ENCODE measurements at regions not wholly inside any gene's neighbourhood (a gene's known extent, or its start where the extent isn't known, plus 50 kb on each side); places are given as distances from the start of the nearest gene placed in this dataset.
"Not testable (repeated sequence)": the region's sequence is repeated elsewhere in the genome, so short reads cannot be mapped to it uniquely, and the experiment has no call there.

DNA sequence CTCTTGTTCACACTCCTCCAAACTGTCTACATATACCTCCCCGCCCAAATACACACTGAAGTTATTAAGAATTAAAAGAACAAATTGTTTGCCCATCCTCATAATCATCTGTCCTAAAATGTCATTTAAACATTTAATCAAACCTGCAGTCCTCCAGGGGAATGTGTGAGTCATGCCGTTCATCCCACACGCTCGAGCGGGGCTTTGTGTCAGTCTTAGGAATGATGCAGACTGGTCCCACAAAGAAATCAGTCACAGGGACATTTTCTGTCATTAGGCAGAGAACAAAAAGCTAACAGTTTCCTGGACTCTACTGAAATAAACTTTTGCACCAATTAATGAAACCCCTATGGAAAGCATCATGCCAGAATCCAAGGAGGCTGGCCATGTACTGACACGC lies 194.6 kb downstream of the ZNF92 start:
- H3K4me1 ChIP-seq (ENCODE audit: control insufficient read depth in 1 of 2, extremely low read depth in 1 of 2, insufficient read depth in 2 of 2, low read length in 2 of 2); H3K27me3 ChIP-seq (replicated peaks in 1 of 2; ENCODE audit: control insufficient read depth in 2 of 2, extremely low read depth in 1 of 2, insufficient read depth in 2 of 2, low read length in 1 of 2); ATAC-seq (replicated peaks in 1 of 4); DNase-seq; H3K27me3 Mint-ChIP-seq; H3K4me3 ChIP-seq (ENCODE audit: control insufficient read depth in 1 of 2, extremely low read depth in 1 of 2, low read length in 1 of 2); H3K4me3 Mint-ChIP-seq; H3K9me3 Mint-ChIP-seq; H3K27ac ChIP-seq (ENCODE audit: low read length); H3K36me3 Mint-ChIP-seq; H3K36me3 ChIP-seq (ENCODE audit: control insufficient read depth in 2 of 2, extremely low read depth in 1 of 2, insufficient read depth in 1 of 2, low read length in 1 of 2); POLR2A ChIA-PET; H3K9me3 ChIP-seq; H3K27ac Mint-ChIP-seq; CTCF ChIA-PET; H3K4me1 Mint-ChIP-seq: not testable (repeated sequence)
- WGBS (ENCODE audit: insufficient coverage) = no CpG with 5 or more reads among the region's 6 CpGs

DNA sequence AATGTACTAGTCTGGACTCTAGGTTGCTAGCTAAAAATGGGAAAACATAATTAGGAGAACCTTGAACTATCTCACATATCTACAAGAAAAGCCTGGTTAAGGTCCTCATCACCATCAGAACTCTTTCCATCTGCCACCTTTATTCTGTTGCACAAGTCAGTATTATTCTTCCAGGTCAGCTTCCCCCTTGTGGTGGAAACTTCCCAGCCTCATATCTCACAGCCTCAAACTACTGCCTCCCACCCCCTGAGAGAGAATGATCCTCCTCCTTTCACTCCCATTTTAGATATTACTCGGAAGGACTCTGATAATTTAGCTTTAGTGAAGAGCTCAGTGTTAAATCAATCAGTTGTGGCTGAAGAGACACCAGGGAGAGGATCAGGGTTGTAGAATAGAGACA lies 197.3 kb downstream of the ZNF92 start:
- H3K36me3 Mint-ChIP-seq; DNase-seq; H3K27me3 ChIP-seq (replicated peaks in 1 of 2; ENCODE audit: control insufficient read depth in 2 of 2, extremely low read depth in 1 of 2, insufficient read depth in 2 of 2, low read length in 1 of 2); H3K27ac Mint-ChIP-seq; H3K4me1 Mint-ChIP-seq; H3K27ac ChIP-seq (ENCODE audit: low read length); H3K9me3 Mint-ChIP-seq; H3K36me3 ChIP-seq (ENCODE audit: control insufficient read depth in 2 of 2, extremely low read depth in 1 of 2, insufficient read depth in 1 of 2, low read length in 1 of 2); H3K4me3 ChIP-seq (ENCODE audit: control insufficient read depth in 1 of 2, extremely low read depth in 1 of 2, low read length in 1 of 2); CTCF ChIA-PET; H3K9me3 ChIP-seq; POLR2A ChIA-PET; ATAC-seq (replicated peaks in 1 of 4); H3K4me1 ChIP-seq (ENCODE audit: control insufficient read depth in 1 of 2, extremely low read depth in 1 of 2, insufficient read depth in 2 of 2, low read length in 2 of 2); H3K27me3 Mint-ChIP-seq; H3K4me3 Mint-ChIP-seq: not testable (repeated sequence)
- no CpG with 5 or more reads among the region's 1 CpG for WGBS (ENCODE audit: insufficient coverage)

DNA sequence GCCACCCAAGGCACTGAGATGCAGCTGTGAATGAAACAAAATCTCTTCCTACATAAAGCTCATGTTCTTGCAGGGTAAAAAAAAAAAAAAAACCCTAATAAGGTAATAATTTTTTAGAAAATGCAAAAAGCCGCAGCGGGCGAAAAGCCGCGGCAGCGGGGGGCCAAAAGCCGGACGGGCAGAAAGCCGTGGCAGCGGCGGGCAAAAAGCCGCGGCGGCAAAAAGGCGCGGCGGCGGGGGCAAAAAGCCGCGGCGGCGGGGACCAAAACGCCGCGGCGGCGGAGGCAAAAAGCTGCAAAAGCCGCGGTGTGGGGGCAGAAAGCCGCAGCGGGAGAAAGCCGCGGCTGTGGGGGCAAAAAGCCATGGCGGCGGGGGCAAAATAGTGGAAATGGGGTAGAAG lies 198.9 kb downstream of the ZNF92 start:
- H3K9me3 ChIP-seq; H3K27ac ChIP-seq (ENCODE audit: low read length); H3K36me3 Mint-ChIP-seq; H3K4me3 ChIP-seq (ENCODE audit: control insufficient read depth in 1 of 2, extremely low read depth in 1 of 2, low read length in 1 of 2); H3K36me3 ChIP-seq (ENCODE audit: control insufficient read depth in 2 of 2, extremely low read depth in 1 of 2, insufficient read depth in 1 of 2, low read length in 1 of 2); POLR2A ChIA-PET; H3K27me3 ChIP-seq (replicated peaks in 1 of 2; ENCODE audit: control insufficient read depth in 2 of 2, extremely low read depth in 1 of 2, insufficient read depth in 2 of 2, low read length in 1 of 2); ATAC-seq (replicated peaks in 1 of 4); H3K27me3 Mint-ChIP-seq; H3K4me1 ChIP-seq (ENCODE audit: control insufficient read depth in 1 of 2, extremely low read depth in 1 of 2, insufficient read depth in 2 of 2, low read length in 2 of 2); H3K9me3 Mint-ChIP-seq; H3K4me1 Mint-ChIP-seq; H3K27ac Mint-ChIP-seq; CTCF ChIA-PET: not testable (repeated sequence)
- H3K4me3 Mint-ChIP-seq = peak overlapping the region in 1 of 3 donors; percentile 16
- no CpG with 5 or more reads among the region's 35 CpGs for WGBS (ENCODE audit: insufficient coverage)
- peak in 3 of 35 experiments; percentile 0 to 2 (median 0) for DNase-seq

DNA sequence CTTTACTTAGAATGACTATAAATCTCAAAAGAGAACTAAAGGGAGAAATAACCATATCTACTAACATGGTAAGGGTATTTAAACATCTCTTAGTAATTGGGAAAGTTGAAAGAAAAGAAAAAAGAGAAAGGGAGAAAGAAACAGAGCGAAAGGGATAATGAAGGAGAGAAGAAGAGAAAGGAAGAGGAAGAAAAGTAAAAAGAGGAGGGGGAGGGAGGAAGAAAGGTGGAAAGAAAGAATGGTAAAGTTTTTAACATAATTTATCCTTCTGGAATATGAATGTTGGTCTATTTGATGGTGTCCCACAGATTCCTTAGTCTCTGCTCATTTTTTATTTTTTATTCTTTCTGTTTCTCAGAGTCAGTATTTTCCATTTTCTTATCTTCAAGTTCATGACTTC lies 202.7 kb downstream of the ZNF92 start:
- H3K27ac Mint-ChIP-seq; H3K4me3 Mint-ChIP-seq; H3K36me3 Mint-ChIP-seq; H3K4me1 Mint-ChIP-seq; H3K27me3 Mint-ChIP-seq; H3K36me3 ChIP-seq (ENCODE audit: control insufficient read depth in 2 of 2, extremely low read depth in 1 of 2, insufficient read depth in 1 of 2, low read length in 1 of 2); POLR2A ChIA-PET; H3K27me3 ChIP-seq (replicated peaks in 1 of 2; ENCODE audit: control insufficient read depth in 2 of 2, extremely low read depth in 1 of 2, insufficient read depth in 2 of 2, low read length in 1 of 2); H3K27ac ChIP-seq (ENCODE audit: low read length); DNase-seq; H3K4me1 ChIP-seq (ENCODE audit: control insufficient read depth in 1 of 2, extremely low read depth in 1 of 2, insufficient read depth in 2 of 2, low read length in 2 of 2); H3K9me3 Mint-ChIP-seq; H3K4me3 ChIP-seq (ENCODE audit: control insufficient read depth in 1 of 2, extremely low read depth in 1 of 2, low read length in 1 of 2); CTCF ChIA-PET; ATAC-seq (replicated peaks in 1 of 4); H3K9me3 ChIP-seq: not testable (repeated sequence)
- no CpG with 5 or more reads among the region's 1 CpG for WGBS (ENCODE audit: insufficient coverage)

DNA sequence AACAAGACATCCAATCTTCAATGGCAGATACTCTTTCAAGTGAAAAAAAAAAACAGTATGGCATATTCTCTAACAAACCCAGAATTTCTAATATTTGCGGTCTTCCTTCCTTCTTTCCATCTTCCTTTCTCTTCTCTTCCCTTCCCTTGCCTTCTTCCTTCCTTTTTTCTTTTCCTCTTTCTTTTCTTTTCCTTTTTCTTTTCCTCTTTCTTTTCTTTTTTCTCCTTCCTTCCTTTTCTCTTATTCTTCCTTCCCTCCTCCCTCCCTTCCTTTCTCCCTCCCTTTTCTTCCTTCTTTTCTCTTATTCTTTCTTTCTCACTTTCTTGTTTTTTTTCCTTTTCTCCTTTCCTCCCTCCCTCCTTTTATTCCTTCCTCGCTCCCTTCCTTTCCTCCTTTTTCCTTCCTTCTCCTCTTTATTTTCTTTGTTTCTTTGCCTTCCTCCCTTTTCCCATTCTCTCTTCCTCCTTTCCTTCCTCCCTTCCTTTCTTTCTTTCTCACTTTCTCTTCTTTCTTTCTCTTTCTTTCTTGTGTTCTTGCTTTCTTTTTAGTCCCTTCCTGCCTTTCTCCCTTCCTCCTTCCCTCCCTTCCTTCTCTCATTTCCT lies 209.0 kb downstream of the ZNF92 start:
- H3K4me1 ChIP-seq (ENCODE audit: control insufficient read depth in 1 of 2, extremely low read depth in 1 of 2, insufficient read depth in 2 of 2, low read length in 2 of 2); H3K36me3 Mint-ChIP-seq; H3K9me3 Mint-ChIP-seq; H3K36me3 ChIP-seq (ENCODE audit: control insufficient read depth in 2 of 2, extremely low read depth in 1 of 2, insufficient read depth in 1 of 2, low read length in 1 of 2); DNase-seq; ATAC-seq (replicated peaks in 1 of 4); H3K27ac Mint-ChIP-seq; H3K4me3 ChIP-seq (ENCODE audit: control insufficient read depth in 1 of 2, extremely low read depth in 1 of 2, low read length in 1 of 2); H3K27me3 ChIP-seq (replicated peaks in 1 of 2; ENCODE audit: control insufficient read depth in 2 of 2, extremely low read depth in 1 of 2, insufficient read depth in 2 of 2, low read length in 1 of 2); H3K4me1 Mint-ChIP-seq; CTCF ChIA-PET; H3K4me3 Mint-ChIP-seq; H3K27ac ChIP-seq (ENCODE audit: low read length); POLR2A ChIA-PET; H3K9me3 ChIP-seq; H3K27me3 Mint-ChIP-seq: not testable (repeated sequence)
- WGBS (ENCODE audit: insufficient coverage) = no CpG with 5 or more reads among the region's 2 CpGs

DNA sequence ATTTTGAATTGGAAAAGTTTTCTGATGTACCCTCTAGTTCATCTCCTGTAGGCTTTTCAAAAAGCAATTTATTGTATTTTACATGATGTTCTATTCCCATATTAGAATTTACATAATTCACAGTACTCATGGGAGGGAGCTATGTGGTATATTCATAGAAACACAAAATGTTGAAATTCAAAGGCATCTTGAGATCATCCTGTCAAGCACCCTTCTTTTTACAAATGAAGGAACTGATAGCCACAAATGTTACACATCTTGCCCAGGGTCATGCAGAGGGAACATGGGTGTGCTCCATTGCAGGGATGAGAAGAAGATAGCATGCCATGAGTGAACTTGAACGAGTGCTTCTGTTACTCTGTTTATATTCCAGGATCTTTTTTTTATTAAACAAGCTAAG lies 228.8 kb downstream of the ZNF92 start:
- H3K9me3 Mint-ChIP-seq; H3K36me3 ChIP-seq (ENCODE audit: control insufficient read depth in 2 of 2, extremely low read depth in 1 of 2, insufficient read depth in 1 of 2, low read length in 1 of 2); H3K4me3 ChIP-seq (ENCODE audit: control insufficient read depth in 1 of 2, extremely low read depth in 1 of 2, low read length in 1 of 2); H3K27me3 ChIP-seq (replicated peaks in 1 of 2; ENCODE audit: control insufficient read depth in 2 of 2, extremely low read depth in 1 of 2, insufficient read depth in 2 of 2, low read length in 1 of 2); H3K4me1 ChIP-seq (ENCODE audit: control insufficient read depth in 1 of 2, extremely low read depth in 1 of 2, insufficient read depth in 2 of 2, low read length in 2 of 2); H3K9me3 ChIP-seq; POLR2A ChIA-PET; DNase-seq; H3K36me3 Mint-ChIP-seq; H3K4me3 Mint-ChIP-seq; CTCF ChIA-PET; ATAC-seq (replicated peaks in 1 of 4); H3K27ac Mint-ChIP-seq; H3K27ac ChIP-seq (ENCODE audit: low read length); H3K4me1 Mint-ChIP-seq: not testable (repeated sequence)
- no CpG with 5 or more reads among the region's 1 CpG for WGBS (ENCODE audit: insufficient coverage)
- H3K27me3 Mint-ChIP-seq = peaks cover 16 to 48% of the 10 kb centered on the region in 2 donors

DNA sequence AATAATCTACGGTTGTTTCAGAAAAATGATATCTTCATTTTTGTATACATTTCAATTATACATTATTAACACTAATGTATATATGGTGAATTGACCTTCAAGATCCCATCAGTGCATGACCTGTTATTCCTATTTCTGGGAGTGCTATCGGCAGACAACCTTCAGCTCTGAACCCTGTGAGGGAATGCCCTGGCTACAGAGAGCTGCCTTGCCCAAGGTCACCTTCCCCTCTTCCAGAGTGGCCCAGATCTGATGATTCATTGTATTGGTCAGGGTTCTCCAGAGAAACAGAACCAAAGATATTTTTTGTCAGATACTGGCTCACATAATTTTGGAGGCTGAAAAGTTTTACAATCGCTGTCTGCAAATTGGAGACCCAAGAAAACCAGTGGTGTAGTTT lies 235.5 kb downstream of the ZNF92 start:
- Mint-ChIP-seq H3K36me3 (no peaks in the 10 kb centered on the region), H3K4me3 (no peak overlapping the region), H3K27ac (no peak overlapping the region), H3K9me3 (no peaks in the 10 kb centered on the region), H3K4me1 (no peaks in the 10 kb centered on the region), H3K27me3 (peaks cover 18 to 29% of the 10 kb centered on the region in 2 donors)
- DNase-seq (no peak), ATAC-seq (replicated peaks in 1 of 4) (no peak)
- Histone ChIP-seq H3K27me3 (replicated peaks in 1 of 2; ENCODE audit: control insufficient read depth in 2 of 2, extremely low read depth in 1 of 2, insufficient read depth in 2 of 2, low read length in 1 of 2) (peaks cover 3 to 5% of the 10 kb centered on the region in 2 experiments), H3K9me3 (no peaks in the 10 kb centered on the region), H3K4me3 (ENCODE audit: control insufficient read depth in 1 of 2, extremely low read depth in 1 of 2, low read length in 1 of 2) (no peak overlapping the region), H3K36me3 (ENCODE audit: control insufficient read depth in 2 of 2, extremely low read depth in 1 of 2, insufficient read depth in 1 of 2, low read length in 1 of 2) (no peaks in the 10 kb centered on the region), H3K27ac (ENCODE audit: low read length) (no peak overlapping the region), H3K4me1 (ENCODE audit: control insufficient read depth in 1 of 2, extremely low read depth in 1 of 2, insufficient read depth in 2 of 2, low read length in 2 of 2) (no peaks in the 10 kb centered on the region)
- POLR2A ChIA-PET = no interaction called here
- CTCF ChIA-PET = no interaction called here
- 100% methylated on average over 1 of the region's 3 CpGs for WGBS (ENCODE audit: insufficient coverage)
